Panc1 (cell line): ENCODE measurements at regions not wholly inside any gene's neighbourhood (a gene's known extent, or its start where the extent isn't known, plus 50 kb on each side); places are given as distances from the start of the nearest gene placed in this dataset.

Experiments used
- ATAC-seq: fragments of 200-7000 bp; cut with Tn5 transposase; 2 replicates; pipeline ENCODE4 v1.9.1; 2020; ENCODE audit warnings: mild to moderate bottlenecking, moderate library complexity
- BruUV-seq: library from RNA; stranded (reverse); fragments of 400-500 nt; replicated peaks from 2 replicates; lab custom pipeline; 2021; lab: Mats Ljungman, UMichigan
- CTCF ChIA-PET: fragments of 300-600 bp; sonication (Branson Sonifier 250); formaldehyde crosslinking; loops from one replicate; lab custom pipeline; 2022; ENCODE audit warnings: antibody characterized with exemption; lab: Charles Lee
- POLR2A ChIA-PET: fragments of 300-600 bp; sonication (Branson Sonifier 250); formaldehyde crosslinking; loops from one replicate; lab custom pipeline; 2022; ENCODE audit warnings: antibody characterized with exemption; lab: Charles Lee
- DNase-seq: peaks from one replicate; pipeline ENCODE4 v3.0.0-alpha.2; 2010; ENCODE audit warnings: low read depth, low spot score
- H3K27ac ChIP-seq: 2 replicates; pipeline ENCODE4 v1.5.1; 2011; ENCODE audit warnings: mild to moderate bottlenecking, low read length, inconsistent platforms
- H3K27me3 ChIP-seq: fragments of 200-500 bp; sonication (Bioruptor generic); 2 replicates; pipeline ENCODE4 v1.6.0; 2014; ENCODE audit warnings: low read length, inconsistent platforms; ENCODE audit not compliant: control insufficient read depth, insufficient read depth
- H3K36me3 ChIP-seq: fragments of 200-500 bp; sonication (Bioruptor generic); 2 replicates; pipeline ENCODE4 v1.5.1; 2014; ENCODE audit warnings: inconsistent platforms, mild to moderate bottlenecking, low read length, moderate library complexity; ENCODE audit not compliant: control insufficient read depth, insufficient read depth
- H3K4me1 ChIP-seq: 2 replicates; pipeline ENCODE4 v1.5.1; 2011; ENCODE audit warnings: inconsistent platforms, mild to moderate bottlenecking, low read length, moderate library complexity; ENCODE audit not compliant: control insufficient read depth, insufficient read depth
- H3K4me3 ChIP-seq, 2 experiments: 2 replicates each; pipeline ENCODE4 v1.5.1; 2011 to 2012; ENCODE audit warnings: low read depth in 2 of 2, low read length in 2 of 2, mild to moderate bottlenecking in 2 of 2, inconsistent platforms in 1 of 2, moderate library complexity in 1 of 2
- H3K9me3 ChIP-seq: fragments of 200-500 bp; sonication (Bioruptor generic); 2 replicates; pipeline ENCODE4 v1.5.1; 2014; ENCODE audit warnings: low read depth, mild to moderate bottlenecking, inconsistent platforms, low read length, moderate library complexity; ENCODE audit not compliant: control insufficient read depth, insufficient read depth
- POLR2AphosphoS5 ChIP-seq: IDR thresholded peaks from 2 replicates; pipeline ENCODE4 v1.6.1; 2012; ENCODE audit warnings: mild to moderate bottlenecking, low read depth, low read length, moderate library complexity
- SIN3A ChIP-seq: IDR thresholded peaks from 2 replicates; pipeline ENCODE4 v1.6.1; 2012; ENCODE audit warnings: low read depth, mild to moderate bottlenecking, low read length, moderate library complexity, borderline replicate concordance; ENCODE audit not compliant: insufficient read depth
- TCF7L2 ChIP-seq: IDR thresholded peaks from 2 replicates; pipeline ENCODE4 v1.6.1; 2011; ENCODE audit warnings: mild to moderate bottlenecking, low read depth, low read length, inconsistent platforms
- in situ Hi-C: cut with HindIII; loops from 2 replicates; pipeline ENCODE4 v1.10.0; 2016; ENCODE audit warnings: low sequenced_read_pairs, low pct_unique_long_range_greater_than_20kb
- intact Hi-C: fragments of 100-400 bp; cut with micrococcal nuclease; formaldehyde crosslinking; loops from one replicate; pipeline ENCODE4 v1.10.0; 2022; ENCODE audit not compliant: unreplicated experiment
- TF ChIP-seq, protein P1 (sequence below): fragments of 450-650 bp; IDR thresholded peaks from 2 replicates; pipeline ENCODE4 v1.5.1; 2017; ENCODE audit warnings: mild to moderate bottlenecking
- TF ChIP-seq, protein P2 (sequence below), 2 experiments: IDR thresholded peaks; 2 replicates each; pipeline ENCODE4 v1.6.1; 2011 to 2012; ENCODE audit warnings: low read depth in 2 of 2, control low read depth in 1 of 2, low read length in 1 of 2, mild to moderate bottlenecking in 1 of 2, moderate library complexity in 1 of 2; ENCODE audit not compliant: insufficient read depth in 1 of 2

DNA sequence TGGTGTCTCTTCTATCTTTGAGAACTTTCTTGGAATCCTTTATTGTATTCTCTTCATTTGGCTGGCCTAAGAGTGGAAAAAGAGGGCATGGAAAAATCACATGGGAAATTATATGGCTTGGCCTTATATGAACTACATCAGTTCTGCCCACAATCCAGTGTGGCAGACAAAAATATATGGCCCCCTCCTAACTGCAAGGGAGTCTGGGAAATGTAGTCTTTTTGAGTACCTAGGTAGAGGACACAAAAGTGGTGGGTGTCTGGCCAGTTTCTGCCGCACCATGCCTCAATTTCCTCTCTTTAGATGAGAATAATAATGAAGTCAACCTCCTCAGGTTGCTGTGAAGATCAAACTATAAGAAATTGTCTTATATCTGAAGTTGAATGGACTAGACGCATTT, 109.3 kb downstream of the SCP2D1 start:
- intact Hi-C loops (loop anchor here (10.0 kb wide), 1 partner anchor 62 kb away; no protein-coding TSS in a partner anchor), in situ Hi-C loops (no loop called here)
- BruUV-seq = no TSS peak
- ChIA-PET CTCF (no interaction called here), POLR2A (no interaction called here)
- no peak overlapping the region for H3K27ac ChIP-seq
- no peaks in the 10 kb centered on the region for H3K9me3 ChIP-seq
- no peaks in the 10 kb centered on the region for H3K36me3 ChIP-seq
- no peak for DNase-seq
- no peaks in the 10 kb centered on the region for H3K4me1 ChIP-seq
- H3K4me3 ChIP-seq = no peak overlapping the region
- TF ChIP-seq TCF7L2 (no peak), POLR2AphosphoS5 (no peak)
- TF ChIP-seq, protein P1, sequence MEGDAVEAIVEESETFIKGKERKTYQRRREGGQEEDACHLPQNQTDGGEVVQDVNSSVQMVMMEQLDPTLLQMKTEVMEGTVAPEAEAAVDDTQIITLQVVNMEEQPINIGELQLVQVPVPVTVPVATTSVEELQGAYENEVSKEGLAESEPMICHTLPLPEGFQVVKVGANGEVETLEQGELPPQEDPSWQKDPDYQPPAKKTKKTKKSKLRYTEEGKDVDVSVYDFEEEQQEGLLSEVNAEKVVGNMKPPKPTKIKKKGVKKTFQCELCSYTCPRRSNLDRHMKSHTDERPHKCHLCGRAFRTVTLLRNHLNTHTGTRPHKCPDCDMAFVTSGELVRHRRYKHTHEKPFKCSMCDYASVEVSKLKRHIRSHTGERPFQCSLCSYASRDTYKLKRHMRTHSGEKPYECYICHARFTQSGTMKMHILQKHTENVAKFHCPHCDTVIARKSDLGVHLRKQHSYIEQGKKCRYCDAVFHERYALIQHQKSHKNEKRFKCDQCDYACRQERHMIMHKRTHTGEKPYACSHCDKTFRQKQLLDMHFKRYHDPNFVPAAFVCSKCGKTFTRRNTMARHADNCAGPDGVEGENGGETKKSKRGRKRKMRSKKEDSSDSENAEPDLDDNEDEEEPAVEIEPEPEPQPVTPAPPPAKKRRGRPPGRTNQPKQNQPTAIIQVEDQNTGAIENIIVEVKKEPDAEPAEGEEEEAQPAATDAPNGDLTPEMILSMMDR = no peak
- no peaks in the 10 kb centered on the region for H3K27me3 ChIP-seq
- no peak for ATAC-seq

DNA sequence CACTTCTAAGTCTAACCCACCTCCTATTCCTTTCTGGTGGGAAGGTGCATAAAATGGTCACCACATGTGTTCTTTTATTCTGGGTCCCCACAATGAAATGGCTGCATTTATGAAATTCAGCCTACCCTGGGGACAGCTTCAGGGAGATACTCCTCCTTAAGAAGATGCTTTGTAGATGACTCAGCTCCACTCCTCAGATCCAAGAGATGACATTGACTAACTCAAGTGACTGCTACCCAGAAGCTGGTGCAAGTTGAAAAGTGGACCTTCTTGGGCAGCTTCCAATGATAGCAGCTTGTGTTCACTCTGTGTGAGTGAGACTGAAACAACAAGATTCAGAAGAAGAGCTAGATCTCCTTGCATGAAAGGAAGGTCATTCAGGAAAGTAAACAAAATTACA, 113.4 kb downstream of the SCP2D1 start:
- ATAC-seq (no peak), DNase-seq (no peak)
- Histone ChIP-seq H3K9me3 (no peaks in the 10 kb centered on the region), H3K27ac (no peak overlapping the region), H3K27me3 (no peaks in the 10 kb centered on the region), H3K36me3 (no peaks in the 10 kb centered on the region), H3K4me1 (no peaks in the 10 kb centered on the region), H3K4me3 (no peak overlapping the region)
- no TSS peak for BruUV-seq
- CTCF ChIA-PET = no interaction called here
- no peak for TF ChIP-seq SIN3A
- in situ Hi-C loops (no loop called here), intact Hi-C loops (loop anchor here (10.0 kb wide), 1 partner anchor 58 kb away; no protein-coding TSS in a partner anchor)
- POLR2A ChIA-PET = no interaction called here

DNA sequence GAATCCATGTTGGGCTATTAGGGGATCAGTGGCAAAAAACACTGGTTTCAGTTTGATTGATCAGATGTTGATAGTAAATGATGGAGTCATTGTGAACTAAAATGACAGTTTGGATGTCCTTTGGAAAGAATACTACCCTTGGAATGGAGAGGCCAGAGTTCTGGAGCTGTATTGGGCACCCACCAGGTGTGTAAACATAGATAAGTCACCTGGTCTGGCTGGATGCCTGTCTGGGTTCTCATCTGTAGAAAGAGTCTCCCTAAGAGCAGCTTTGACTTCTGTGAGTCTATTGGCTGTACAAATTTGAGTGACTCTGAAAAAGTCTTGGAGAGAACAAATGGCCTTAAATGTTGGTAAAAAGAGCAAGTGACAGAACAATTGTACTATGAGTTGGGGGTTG, 115.0 kb downstream of the SCP2D1 start:
- Histone ChIP-seq H3K4me3 (no peak overlapping the region), H3K36me3 (no peaks in the 10 kb centered on the region), H3K4me1 (no peaks in the 10 kb centered on the region), H3K27ac (no peak overlapping the region), H3K9me3 (no peaks in the 10 kb centered on the region), H3K27me3 (no peaks in the 10 kb centered on the region)
- TF ChIP-seq POLR2AphosphoS5 (no peak), TCF7L2 (no peak), SIN3A (no peak)
- TF ChIP-seq, protein P2, sequence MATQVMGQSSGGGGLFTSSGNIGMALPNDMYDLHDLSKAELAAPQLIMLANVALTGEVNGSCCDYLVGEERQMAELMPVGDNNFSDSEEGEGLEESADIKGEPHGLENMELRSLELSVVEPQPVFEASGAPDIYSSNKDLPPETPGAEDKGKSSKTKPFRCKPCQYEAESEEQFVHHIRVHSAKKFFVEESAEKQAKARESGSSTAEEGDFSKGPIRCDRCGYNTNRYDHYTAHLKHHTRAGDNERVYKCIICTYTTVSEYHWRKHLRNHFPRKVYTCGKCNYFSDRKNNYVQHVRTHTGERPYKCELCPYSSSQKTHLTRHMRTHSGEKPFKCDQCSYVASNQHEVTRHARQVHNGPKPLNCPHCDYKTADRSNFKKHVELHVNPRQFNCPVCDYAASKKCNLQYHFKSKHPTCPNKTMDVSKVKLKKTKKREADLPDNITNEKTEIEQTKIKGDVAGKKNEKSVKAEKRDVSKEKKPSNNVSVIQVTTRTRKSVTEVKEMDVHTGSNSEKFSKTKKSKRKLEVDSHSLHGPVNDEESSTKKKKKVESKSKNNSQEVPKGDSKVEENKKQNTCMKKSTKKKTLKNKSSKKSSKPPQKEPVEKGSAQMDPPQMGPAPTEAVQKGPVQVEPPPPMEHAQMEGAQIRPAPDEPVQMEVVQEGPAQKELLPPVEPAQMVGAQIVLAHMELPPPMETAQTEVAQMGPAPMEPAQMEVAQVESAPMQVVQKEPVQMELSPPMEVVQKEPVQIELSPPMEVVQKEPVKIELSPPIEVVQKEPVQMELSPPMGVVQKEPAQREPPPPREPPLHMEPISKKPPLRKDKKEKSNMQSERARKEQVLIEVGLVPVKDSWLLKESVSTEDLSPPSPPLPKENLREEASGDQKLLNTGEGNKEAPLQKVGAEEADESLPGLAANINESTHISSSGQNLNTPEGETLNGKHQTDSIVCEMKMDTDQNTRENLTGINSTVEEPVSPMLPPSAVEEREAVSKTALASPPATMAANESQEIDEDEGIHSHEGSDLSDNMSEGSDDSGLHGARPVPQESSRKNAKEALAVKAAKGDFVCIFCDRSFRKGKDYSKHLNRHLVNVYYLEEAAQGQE (IDR thresholded peaks at IDR 0.05; ENCODE audit: insufficient read depth in 1 of 2, low read depth in 2 of 2, low read length in 1 of 2) = no peak
- TF ChIP-seq, protein P1 = no peak
- intact Hi-C loops = loop anchor here (10.0 kb wide), 1 partner anchor 56 kb away; no protein-coding TSS in a partner anchor
- BruUV-seq = no TSS peak
- no peak for ATAC-seq
- ChIA-PET CTCF (no interaction called here), POLR2A (no interaction called here)
- in situ Hi-C loops = no loop called here
- no peak for DNase-seq
